Ovary (tissue), 7 donors: ENCODE measurements at regions not wholly inside any gene's neighbourhood (a gene's known extent, or its start where the extent isn't known, plus 50 kb on each side); places are given as distances from the start of the nearest gene placed in this dataset.

Experiments
- DNase-seq, 5 donors: peaks; one replicate each; pipeline ENCODE4 v3.0.0-alpha.2; 2019 to 2020
- H3K27ac ChIP-seq, 2 donors: fragments of 200-600 bp; one replicate each; pipeline versions ENCODE4 v1.5.1 to v1.8.0; 2019 to 2022
- H3K27me3 ChIP-seq: fragments of 200-600 bp; one replicate; pipeline ENCODE4 v1.8.0; 2022
- H3K36me3 ChIP-seq: fragments of 200-600 bp; sonication (generic); one replicate; pipeline ENCODE4 v1.5.1; 2019
- H3K4me1 ChIP-seq: one replicate; pipeline ENCODE4 v1.8.1; 2013; ENCODE audit warnings: mild to moderate bottlenecking, moderate library complexity; ENCODE audit not compliant: insufficient read depth
- H3K4me3 ChIP-seq: fragments of 200-600 bp; sonication (generic); one replicate; pipeline ENCODE4 v1.5.1; 2017
- H3K9me3 ChIP-seq, 2 donors: fragments of 200-600 bp in 1 of 2; sonication (generic) in 1 of 2; one replicate each; pipeline versions ENCODE4 v1.5.1 to v1.8.1; 2013 to 2019; ENCODE audit warnings: mild to moderate bottlenecking in 1 of 2, moderate library complexity in 1 of 2
- EP300 ChIP-seq: sonication (generic); formaldehyde crosslinking; IDR thresholded peaks from one replicate; pipeline ENCODE4 v1.6.1; 2017; ENCODE audit warnings: antibody characterized with exemption
- POLR2A ChIP-seq: fragments of 450-650 bp; IDR thresholded peaks from one replicate; pipeline ENCODE4 v1.6.1; 2017; ENCODE audit warnings: antibody characterized with exemption, mild to moderate bottlenecking, moderate library complexity
- WGBS, 3 donors: extraction: QIAGEN DNeasy Blood & Tissue Kit in 1 of 3; methylation state at CpG; one replicate each; pipeline versions ENCODE4 v1.1.5 to v1.1.7; 2013 to 2017; 5-methylcytosine and 5-hydroxymethylcytosine counted together
- intact Hi-C, 4 donors: fragments of 100-400 bp; cut with DNase I; formaldehyde crosslinking; loops; one replicate each; pipeline versions ENCODE4 v1.11.0 to v1.15.1; 2022 to 2023
- TF ChIP-seq, protein P1 (sequence below), 3 donors: fragments of 450-650 bp in 2 of 3; fragments of 200-600 bp in 1 of 3; IDR thresholded peaks; one replicate each; pipeline versions ENCODE4 v1.5.1 to v1.8.0; 2016 to 2022; ENCODE audit warnings: antibody characterized with exemption in 3 of 3, mild to moderate bottlenecking in 1 of 3
- donor health status: DM: no; HTN: no; CAD: no; lungs with moderate emphysema.
- donor health status: DM: no; HTN: no; CAD: no.
- donor health status: Bipolar disorder and iron deficiency.
- donor health status: DM: no; HTN: no; CAD: no.
- donor health status: DM: yes; HTN: yes; CAD: no.

DNA sequence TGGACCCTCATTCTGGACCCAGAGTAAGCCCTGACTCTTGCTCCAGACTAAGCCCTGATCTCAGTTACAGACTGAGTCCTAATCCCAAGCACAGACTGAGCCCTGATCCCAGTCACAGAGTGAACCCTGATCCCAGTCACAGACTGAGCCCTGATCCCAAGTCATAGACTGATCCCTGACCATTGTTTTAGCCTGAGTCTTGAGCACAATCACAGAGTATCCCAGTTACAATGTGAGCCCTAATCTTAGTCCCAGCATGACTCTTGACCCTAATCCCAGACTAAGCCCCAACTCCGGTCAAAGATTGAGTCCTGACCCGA, 240.6 kb downstream of the RBM19 start:
- TF ChIP-seq, protein P1, sequence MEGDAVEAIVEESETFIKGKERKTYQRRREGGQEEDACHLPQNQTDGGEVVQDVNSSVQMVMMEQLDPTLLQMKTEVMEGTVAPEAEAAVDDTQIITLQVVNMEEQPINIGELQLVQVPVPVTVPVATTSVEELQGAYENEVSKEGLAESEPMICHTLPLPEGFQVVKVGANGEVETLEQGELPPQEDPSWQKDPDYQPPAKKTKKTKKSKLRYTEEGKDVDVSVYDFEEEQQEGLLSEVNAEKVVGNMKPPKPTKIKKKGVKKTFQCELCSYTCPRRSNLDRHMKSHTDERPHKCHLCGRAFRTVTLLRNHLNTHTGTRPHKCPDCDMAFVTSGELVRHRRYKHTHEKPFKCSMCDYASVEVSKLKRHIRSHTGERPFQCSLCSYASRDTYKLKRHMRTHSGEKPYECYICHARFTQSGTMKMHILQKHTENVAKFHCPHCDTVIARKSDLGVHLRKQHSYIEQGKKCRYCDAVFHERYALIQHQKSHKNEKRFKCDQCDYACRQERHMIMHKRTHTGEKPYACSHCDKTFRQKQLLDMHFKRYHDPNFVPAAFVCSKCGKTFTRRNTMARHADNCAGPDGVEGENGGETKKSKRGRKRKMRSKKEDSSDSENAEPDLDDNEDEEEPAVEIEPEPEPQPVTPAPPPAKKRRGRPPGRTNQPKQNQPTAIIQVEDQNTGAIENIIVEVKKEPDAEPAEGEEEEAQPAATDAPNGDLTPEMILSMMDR (IDR thresholded peaks at IDR 0.05), result no peak
- TF ChIP-seq POLR2A, result no peak
- no peak for TF ChIP-seq EP300
- DNase-seq, result no peak
- H3K27ac ChIP-seq, result no peak overlapping the region
- no peak overlapping the region for H3K4me3 ChIP-seq
- H3K4me1 ChIP-seq, result no peaks in the 10 kb centered on the region
- WGBS, 3 donors, result 82 to 95% (median 89%) methylated on average over 2 of the region's 2 CpGs
- no peaks in the 10 kb centered on the region for H3K36me3 ChIP-seq
- H3K9me3 ChIP-seq, result peaks cover 0 to 3% of the 10 kb centered on the region in 2 donors
- H3K27me3 ChIP-seq, result no peaks in the 10 kb centered on the region
- intact Hi-C loops, result no loop called here

DNA sequence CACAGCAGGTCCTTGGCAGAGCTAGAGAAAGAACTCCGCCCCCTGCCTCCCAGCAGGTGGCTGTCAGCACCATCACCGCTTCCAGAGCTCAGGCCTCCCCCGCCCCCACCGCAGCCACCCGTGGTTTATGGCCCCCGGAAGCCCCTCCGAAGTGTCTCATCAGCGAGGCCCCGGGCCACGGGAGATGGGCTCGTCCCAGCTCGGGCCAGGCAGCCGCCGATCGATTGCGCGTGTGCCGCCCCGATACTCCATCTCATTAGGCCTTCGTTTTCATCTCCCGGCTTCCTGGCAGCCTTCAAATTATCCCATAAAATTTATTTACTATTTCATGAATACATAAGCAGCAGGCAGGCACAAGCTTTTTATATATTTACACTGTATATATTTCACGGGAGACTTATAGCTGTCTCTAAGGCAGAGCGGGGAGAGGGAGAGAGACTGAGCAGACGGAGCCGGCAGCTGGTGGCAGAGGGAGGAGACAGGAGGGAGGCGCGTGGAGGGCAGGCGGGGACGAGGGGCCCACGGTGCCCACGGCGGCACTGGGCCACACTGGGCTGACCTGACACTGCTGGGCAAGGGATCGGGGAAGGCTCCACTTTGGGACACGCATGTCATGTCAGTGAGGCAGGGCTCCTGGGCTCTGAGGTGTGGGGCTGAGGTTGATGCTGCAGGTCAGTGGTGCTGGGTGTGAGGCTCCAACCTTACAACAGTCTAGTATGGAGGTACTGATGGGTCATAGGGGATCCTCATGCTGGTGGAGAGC, 241.2 kb downstream of the RBM19 start:
- Histone ChIP-seq H3K9me3 (peaks cover 0 to 3% of the 10 kb centered on the region in 2 donors), H3K4me3 (no peak overlapping the region), H3K4me1 (no peaks in the 10 kb centered on the region), H3K27ac (no peak overlapping the region), H3K36me3 (no peaks in the 10 kb centered on the region), H3K27me3 (no peaks in the 10 kb centered on the region)
- intact Hi-C loops, result no loop called here
- TF ChIP-seq POLR2A (no peak), EP300 (no peak)
- TF ChIP-seq, protein P1 (IDR thresholded peaks at IDR 0.05), result no peak
- no peak for DNase-seq
- 33 to 41% (median 35%) methylated on average over 34 of the region's 34 CpGs for WGBS, 3 donors

DNA sequence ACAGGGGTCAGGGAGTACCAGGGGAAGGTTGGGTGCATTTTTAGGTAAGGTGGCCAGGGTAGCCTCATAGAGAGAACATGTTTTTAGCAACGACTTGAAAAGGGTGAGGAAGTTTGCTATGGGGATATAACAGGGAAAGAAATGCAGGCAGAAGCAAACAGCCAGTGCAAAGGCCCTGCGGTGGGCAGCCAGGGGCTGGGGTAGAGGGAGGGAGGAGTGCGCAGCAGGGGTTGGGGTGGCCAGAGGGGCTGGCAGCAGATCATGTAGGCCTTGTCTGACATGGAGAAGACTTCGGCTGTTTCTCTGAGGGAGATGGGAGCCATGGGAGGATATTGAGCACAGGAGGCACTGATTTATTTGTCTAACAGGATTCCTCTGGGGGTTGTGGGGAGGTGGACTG, 242.5 kb downstream of the RBM19 start:
- 83 to 87% (median 84%) methylated on average over 4 of the region's 4 CpGs for WGBS, 3 donors

DNA sequence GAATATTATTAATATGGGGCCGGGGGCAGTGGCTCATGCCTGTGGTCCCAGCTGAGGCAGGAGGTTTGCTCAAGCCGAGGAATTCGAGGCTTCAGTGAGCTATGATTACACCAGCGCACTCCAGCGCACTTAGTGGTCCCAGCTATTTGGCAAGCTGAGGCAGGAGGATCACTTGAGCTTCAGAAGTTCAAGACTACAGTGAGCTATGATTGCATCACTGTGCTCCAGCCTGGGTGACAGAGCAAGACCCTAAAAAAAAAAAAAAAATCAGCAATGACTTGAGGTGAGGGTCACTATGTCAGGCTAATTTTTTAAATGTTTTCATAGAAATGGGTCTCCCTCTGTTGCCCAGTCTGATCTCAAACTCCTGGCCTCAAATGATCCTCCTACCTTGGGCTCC, 243.4 kb downstream of the RBM19 start:
- WGBS, 3 donors, result 55 to 69% (median 60%) methylated on average over 5 of the region's 5 CpGs
- H3K4me3 ChIP-seq, result no peak overlapping the region
- no peak for DNase-seq
- H3K27ac ChIP-seq, result no peak overlapping the region
- H3K9me3 ChIP-seq, result peaks cover 0 to 3% of the 10 kb centered on the region in 2 donors
- no peaks in the 10 kb centered on the region for H3K27me3 ChIP-seq
- H3K4me1 ChIP-seq, result no peaks in the 10 kb centered on the region
- intact Hi-C loops, result no loop called here
- TF ChIP-seq EP300 (no peak), POLR2A (no peak)
- TF ChIP-seq, protein P1 (IDR thresholded peaks at IDR 0.05), result no peak
- no peaks in the 10 kb centered on the region for H3K36me3 ChIP-seq

More for the DNA sequence above, 242.5 kb downstream of the RBM19 start:
- DNase-seq, result no peak
- H3K27ac ChIP-seq, result no peak overlapping the region
- H3K4me3 ChIP-seq, result no peak overlapping the region
- intact Hi-C loops, result no loop called here
- H3K4me1 ChIP-seq, result no peaks in the 10 kb centered on the region
- no peaks in the 10 kb centered on the region for H3K27me3 ChIP-seq
- TF ChIP-seq EP300 (no peak), POLR2A (no peak)
- TF ChIP-seq, protein P1 (IDR thresholded peaks at IDR 0.05), result no peak
- peaks cover 0 to 3% of the 10 kb centered on the region in 2 donors for H3K9me3 ChIP-seq
- no peaks in the 10 kb centered on the region for H3K36me3 ChIP-seq
